ENCODE measurements at regions not wholly inside any gene's neighbourhood (a gene's known extent, or its start where the extent isn't known, plus 50 kb on each side); places are given as distances from the start of the nearest gene placed in this dataset.

- Histone ChIP-seq H2AFZ (ENCODE audit: low read depth, low read length, severe bottlenecking) (no peak overlapping the region), H3K79me2 (ENCODE audit: insufficient read depth, low read length) (no peaks in the 10 kb centered on the region), H3K9ac (ENCODE audit: low read length) (no peak overlapping the region), H3K9me3 (ENCODE audit: insufficient read depth, low read length) (no peaks in the 10 kb centered on the region), H3K4me2 (ENCODE audit: low read depth, low read length, poor library complexity, severe bottlenecking) (no peak overlapping the region), H3F3A (ENCODE audit: insufficient read depth) (no peaks in the 10 kb centered on the region), H3K27ac (ENCODE audit: low read depth, low read length) (no peak overlapping the region), H3K4me3 (ENCODE audit: insufficient read depth, low read length, poor library complexity, severe bottlenecking) (no peak overlapping the region), H3K27me3 (ENCODE audit: low read length) (no peaks in the 10 kb centered on the region), H3K36me3 (ENCODE audit: low read length) (no peaks in the 10 kb centered on the region), H4K20me1 (ENCODE audit: low read depth, low read length) (no peaks in the 10 kb centered on the region), H3K9me2 (replicated peaks; ENCODE audit: insufficient read depth, low read length) (no peaks in the 10 kb centered on the region)
- TF ChIP-seq CTCF (IDR thresholded peaks at IDR 0.05; ENCODE audit: insufficient read depth, low read length, poor library complexity, severe bottlenecking), result no peak
- TF ChIP-seq EZH2phosphoT487 (conservative IDR thresholded peaks at IDR 0.05; ENCODE audit: low read length), result no peak
These were observed 119.8 kb downstream of the RGS21 start for GRCh38 chr1:192436441-192437078.

- H4K20me1 ChIP-seq (ENCODE audit: low read depth, low read length), result no peaks in the 10 kb centered on the region
- H3K9me3 ChIP-seq (ENCODE audit: insufficient read depth, low read length), result no peaks in the 10 kb centered on the region
- no peak overlapping the region for H3K4me2 ChIP-seq (ENCODE audit: low read depth, low read length, poor library complexity, severe bottlenecking)
- H3K79me2 ChIP-seq (ENCODE audit: insufficient read depth, low read length), result no peaks in the 10 kb centered on the region
- TF ChIP-seq CTCF (IDR thresholded peaks at IDR 0.05; ENCODE audit: insufficient read depth, low read length, poor library complexity, severe bottlenecking) (no peak), EZH2phosphoT487 (conservative IDR thresholded peaks at IDR 0.05; ENCODE audit: low read length) (no peak)
- H3F3A ChIP-seq (ENCODE audit: insufficient read depth), result no peaks in the 10 kb centered on the region
- H3K36me3 ChIP-seq (ENCODE audit: low read length), result no peaks in the 10 kb centered on the region
- no peaks in the 10 kb centered on the region for H3K9me2 ChIP-seq (replicated peaks; ENCODE audit: insufficient read depth, low read length)
- no peak overlapping the region for H3K9ac ChIP-seq (ENCODE audit: low read length)
- H3K27me3 ChIP-seq (ENCODE audit: low read length), result no peaks in the 10 kb centered on the region
- no peak overlapping the region for H3K4me3 ChIP-seq (ENCODE audit: insufficient read depth, low read length, poor library complexity, severe bottlenecking)
- H3K27ac ChIP-seq (ENCODE audit: low read depth, low read length), result no peak overlapping the region
- H2AFZ ChIP-seq (ENCODE audit: low read depth, low read length, severe bottlenecking), result peak overlapping the region; percentile 23
These were observed 121.9 kb downstream of the RGS21 start for GRCh38 chr1:192438737-192439136.

DNA sequence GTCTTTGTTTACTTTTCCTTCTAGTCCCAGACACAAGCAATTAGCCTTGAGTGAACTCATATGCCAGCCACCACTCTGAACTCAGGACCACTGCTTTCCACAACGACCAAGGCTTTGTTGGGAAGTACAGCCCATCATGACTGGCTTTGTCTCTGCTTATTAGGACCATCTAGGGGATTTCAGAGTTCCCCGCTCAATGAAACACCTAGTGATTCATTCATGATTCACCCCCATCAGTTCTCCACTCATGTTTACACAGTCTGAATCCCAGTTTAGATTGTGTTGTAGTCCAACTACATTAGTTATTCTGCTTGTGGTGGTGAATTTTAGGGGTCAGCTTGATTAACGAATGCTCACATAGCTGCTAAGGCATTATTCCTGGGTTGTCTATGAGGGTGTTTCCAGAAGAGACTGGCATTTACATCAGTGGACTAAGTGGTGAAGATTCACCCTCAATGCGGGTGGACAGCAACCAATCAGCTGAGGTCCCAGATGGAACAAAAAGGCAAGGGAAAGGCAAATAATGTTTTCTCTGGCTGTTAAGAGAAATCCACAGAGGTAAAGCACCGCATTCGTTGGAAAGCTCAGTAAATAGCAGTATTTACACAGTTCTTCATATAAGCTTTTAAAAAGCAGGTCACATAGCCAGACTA is 122.7 kb downstream of the RGS21 start:
- no peaks in the 10 kb centered on the region for H4K20me1 ChIP-seq (ENCODE audit: low read depth, low read length)
- H3K4me2 ChIP-seq (ENCODE audit: low read depth, low read length, poor library complexity, severe bottlenecking), result no peak overlapping the region
- no peaks in the 10 kb centered on the region for H3K27me3 ChIP-seq (ENCODE audit: low read length)
- no peaks in the 10 kb centered on the region for H3F3A ChIP-seq (ENCODE audit: insufficient read depth)
- TF ChIP-seq CTCF (IDR thresholded peaks at IDR 0.05; ENCODE audit: insufficient read depth, low read length, poor library complexity, severe bottlenecking) (no peak), EZH2phosphoT487 (conservative IDR thresholded peaks at IDR 0.05; ENCODE audit: low read length) (no peak)
- H3K79me2 ChIP-seq (ENCODE audit: insufficient read depth, low read length), result no peaks in the 10 kb centered on the region
- no peak overlapping the region for H3K27ac ChIP-seq (ENCODE audit: low read depth, low read length)
- H3K9me3 ChIP-seq (ENCODE audit: insufficient read depth, low read length), result no peaks in the 10 kb centered on the region
- H3K4me3 ChIP-seq (ENCODE audit: insufficient read depth, low read length, poor library complexity, severe bottlenecking), result no peak overlapping the region
- no peaks in the 10 kb centered on the region for H3K36me3 ChIP-seq (ENCODE audit: low read length)
- peak overlapping the region; percentile 23 for H2AFZ ChIP-seq (ENCODE audit: low read depth, low read length, severe bottlenecking)
- H3K9ac ChIP-seq (ENCODE audit: low read length), result no peak overlapping the region
- no peaks in the 10 kb centered on the region for H3K9me2 ChIP-seq (replicated peaks; ENCODE audit: insufficient read depth, low read length)
